ENCODE measurements at regions not wholly inside any gene's neighbourhood (a gene's known extent, or its start where the extent isn't known, plus 50 kb on each side); places are given as distances from the start of the nearest gene placed in this dataset.

DNA sequence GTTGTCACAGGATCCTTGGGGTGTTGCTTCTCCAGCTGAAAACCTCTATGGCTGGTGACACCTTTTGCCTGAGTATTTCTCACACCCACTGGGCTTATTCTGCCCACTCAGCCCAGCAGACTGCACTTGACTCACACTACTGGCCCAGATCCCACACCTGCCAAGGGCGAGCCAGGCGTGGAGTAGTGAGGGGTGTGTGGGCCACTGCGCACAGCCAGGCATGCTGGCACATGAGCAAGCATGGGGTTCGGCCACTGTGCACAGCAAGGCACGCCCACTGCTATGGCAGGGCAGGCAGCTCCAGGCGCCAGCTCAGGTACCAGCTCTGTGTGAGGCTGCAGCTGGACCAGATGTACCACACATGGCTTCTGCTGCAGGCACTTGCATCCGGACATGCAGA lies 116.5 kb upstream of the MTNR1B start:
- no peaks in the 10 kb centered on the region for H3K27me3 ChIP-seq (ENCODE audit: control insufficient read depth in 1 of 2, insufficient read depth in 2 of 2, low read length in 2 of 2)
- no peak overlapping the region for H2AFZ ChIP-seq (ENCODE audit: low read length)
- POLR2A ChIA-PET, result no interaction called here
- no peak overlapping the region for H3K9ac ChIP-seq (ENCODE audit: insufficient read depth, low read depth, low read length)
- intact Hi-C loops (cut with micrococcal nuclease; ENCODE audit: unreplicated experiment), result no loop called here
- FAIRE-seq (no peak), DNase-seq (ENCODE audit: low spot score) (no peak), ATAC-seq (no peak)
- H3K4me2 ChIP-seq (ENCODE audit: low read depth, low read length), result no peak overlapping the region
- H3K36me3 ChIP-seq (replicated peaks in 1 of 2; ENCODE audit: control insufficient read depth in 1 of 2, insufficient read depth in 2 of 2, low read length in 2 of 2), result no peaks in the 10 kb centered on the region
- no peaks in the 10 kb centered on the region for H4K20me1 ChIP-seq (ENCODE audit: insufficient read depth, low read length)
- WGBS (ENCODE audit: low lambda C conversion rate), result no CpG with 5 or more reads among the region's 7 CpGs
- no peaks in the 10 kb centered on the region for H3K79me2 ChIP-seq (ENCODE audit: insufficient read depth, low read length)
- no TSS peak for BruUV-seq (replicated peaks)
- H3K4me3 ChIP-seq (replicated peaks in 1 of 3; ENCODE audit: insufficient read depth in 1 of 3, low read depth in 2 of 3, low read length in 3 of 3), result no peak overlapping the region
- H3K27ac ChIP-seq (ENCODE audit: extremely low read length, insufficient read depth, low read length), result no peak overlapping the region
- CTCF ChIA-PET (ENCODE audit: low intra/inter-chr PET ratio, low total read pairs), result no interaction called here
- TF ChIP-seq, protein P1, sequence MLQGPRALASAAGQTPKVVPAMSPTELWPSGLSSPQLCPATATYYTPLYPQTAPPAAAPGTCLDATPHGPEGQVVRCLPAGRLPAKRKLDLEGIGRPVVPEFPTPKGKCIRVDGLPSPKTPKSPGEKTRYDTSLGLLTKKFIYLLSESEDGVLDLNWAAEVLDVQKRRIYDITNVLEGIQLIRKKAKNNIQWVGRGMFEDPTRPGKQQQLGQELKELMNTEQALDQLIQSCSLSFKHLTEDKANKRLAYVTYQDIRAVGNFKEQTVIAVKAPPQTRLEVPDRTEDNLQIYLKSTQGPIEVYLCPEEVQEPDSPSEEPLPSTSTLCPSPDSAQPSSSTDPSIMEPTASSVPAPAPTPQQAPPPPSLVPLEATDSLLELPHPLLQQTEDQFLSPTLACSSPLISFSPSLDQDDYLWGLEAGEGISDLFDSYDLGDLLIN (CRISPR knock-in tag; IDR thresholded peaks at IDR 0.05; ENCODE audit: borderline replicate concordance), result no peak
- TF ChIP-seq CCAR2 (optimal IDR thresholded peaks at IDR 0.05; ENCODE audit: low read depth, low read length) (no peak), ZNF777 (CRISPR knock-in tag; IDR thresholded peaks at IDR 0.05) (no peak), PLRG1 (conservative IDR thresholded peaks at IDR 0.05) (no peak)
- no peaks in the 10 kb centered on the region for H3K9me3 ChIP-seq (ENCODE audit: low read length)
- in situ Hi-C loops (cut with HindIII; ENCODE audit: extremely low pct_ligation_motif_present, low pct_unique_long_range_greater_than_20kb), result no loop called here
- no peaks in the 10 kb centered on the region for H3K4me1 ChIP-seq (ENCODE audit: insufficient read depth, low read length)

DNA sequence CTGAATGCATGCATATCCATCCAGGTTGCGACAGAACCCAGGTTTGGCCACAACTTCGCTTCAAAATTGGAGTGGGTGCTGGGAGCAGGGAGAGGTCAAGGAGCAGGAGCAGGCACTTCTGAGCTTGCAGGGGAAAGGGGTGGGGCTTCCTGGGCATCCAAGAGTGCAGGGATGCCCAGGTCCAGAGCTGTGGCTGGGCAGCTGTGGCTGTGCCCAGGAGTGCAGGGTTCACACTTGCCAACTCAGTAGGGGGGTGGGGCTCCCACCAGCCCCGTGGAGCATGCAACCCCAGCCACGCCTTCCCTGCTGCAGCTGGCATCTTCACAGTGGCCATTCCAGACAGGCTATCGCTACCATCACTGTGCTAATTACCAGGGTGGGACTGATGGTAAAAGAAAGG lies 115.3 kb upstream of the MTNR1B start:
- ATAC-seq (no peak), DNase-seq (ENCODE audit: low spot score) (no peak), FAIRE-seq (no peak)
- H3K4me1 ChIP-seq (ENCODE audit: insufficient read depth, low read length), result no peaks in the 10 kb centered on the region
- no peaks in the 10 kb centered on the region for H4K20me1 ChIP-seq (ENCODE audit: insufficient read depth, low read length)
- no peak overlapping the region for H3K27ac ChIP-seq (ENCODE audit: extremely low read length, insufficient read depth, low read length)
- in situ Hi-C loops (cut with HindIII; ENCODE audit: extremely low pct_ligation_motif_present, low pct_unique_long_range_greater_than_20kb), result no loop called here
- H2AFZ ChIP-seq (ENCODE audit: low read length), result no peak overlapping the region
- no peaks in the 10 kb centered on the region for H3K36me3 ChIP-seq (replicated peaks in 1 of 2; ENCODE audit: control insufficient read depth in 1 of 2, insufficient read depth in 2 of 2, low read length in 2 of 2)
- no peak overlapping the region for H3K9ac ChIP-seq (ENCODE audit: insufficient read depth, low read depth, low read length)
- no peaks in the 10 kb centered on the region for H3K9me3 ChIP-seq (ENCODE audit: low read length)
- POLR2A ChIA-PET, result no interaction called here
- CTCF ChIA-PET (ENCODE audit: low intra/inter-chr PET ratio, low total read pairs), result no interaction called here
- 31% methylated on average over 5 of the region's 5 CpGs for WGBS (ENCODE audit: low lambda C conversion rate)
- H3K4me3 ChIP-seq (replicated peaks in 1 of 3; ENCODE audit: insufficient read depth in 1 of 3, low read depth in 2 of 3, low read length in 3 of 3), result no peak overlapping the region
- H3K4me2 ChIP-seq (ENCODE audit: low read depth, low read length), result no peak overlapping the region
- no peaks in the 10 kb centered on the region for H3K79me2 ChIP-seq (ENCODE audit: insufficient read depth, low read length)
- H3K27me3 ChIP-seq (ENCODE audit: control insufficient read depth in 1 of 2, insufficient read depth in 2 of 2, low read length in 2 of 2), result no peaks in the 10 kb centered on the region
- BruUV-seq (replicated peaks), result no TSS peak
- intact Hi-C loops (cut with micrococcal nuclease; ENCODE audit: unreplicated experiment), result no loop called here
- TF ChIP-seq, protein P2, sequence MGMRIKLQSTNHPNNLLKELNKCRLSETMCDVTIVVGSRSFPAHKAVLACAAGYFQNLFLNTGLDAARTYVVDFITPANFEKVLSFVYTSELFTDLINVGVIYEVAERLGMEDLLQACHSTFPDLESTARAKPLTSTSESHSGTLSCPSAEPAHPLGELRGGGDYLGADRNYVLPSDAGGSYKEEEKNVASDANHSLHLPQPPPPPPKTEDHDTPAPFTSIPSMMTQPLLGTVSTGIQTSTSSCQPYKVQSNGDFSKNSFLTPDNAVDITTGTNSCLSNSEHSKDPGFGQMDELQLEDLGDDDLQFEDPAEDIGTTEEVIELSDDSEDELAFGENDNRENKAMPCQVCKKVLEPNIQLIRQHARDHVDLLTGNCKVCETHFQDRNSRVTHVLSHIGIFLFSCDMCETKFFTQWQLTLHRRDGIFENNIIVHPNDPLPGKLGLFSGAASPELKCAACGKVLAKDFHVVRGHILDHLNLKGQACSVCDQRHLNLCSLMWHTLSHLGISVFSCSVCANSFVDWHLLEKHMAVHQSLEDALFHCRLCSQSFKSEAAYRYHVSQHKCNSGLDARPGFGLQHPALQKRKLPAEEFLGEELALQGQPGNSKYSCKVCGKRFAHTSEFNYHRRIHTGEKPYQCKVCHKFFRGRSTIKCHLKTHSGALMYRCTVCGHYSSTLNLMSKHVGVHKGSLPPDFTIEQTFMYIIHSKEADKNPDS (CRISPR knock-in tag; IDR thresholded peaks at IDR 0.05), result no peak
- no peak for TF ChIP-seq ZFY (CRISPR knock-in tag; IDR thresholded peaks at IDR 0.05)
- TF ChIP-seq, protein P3, sequence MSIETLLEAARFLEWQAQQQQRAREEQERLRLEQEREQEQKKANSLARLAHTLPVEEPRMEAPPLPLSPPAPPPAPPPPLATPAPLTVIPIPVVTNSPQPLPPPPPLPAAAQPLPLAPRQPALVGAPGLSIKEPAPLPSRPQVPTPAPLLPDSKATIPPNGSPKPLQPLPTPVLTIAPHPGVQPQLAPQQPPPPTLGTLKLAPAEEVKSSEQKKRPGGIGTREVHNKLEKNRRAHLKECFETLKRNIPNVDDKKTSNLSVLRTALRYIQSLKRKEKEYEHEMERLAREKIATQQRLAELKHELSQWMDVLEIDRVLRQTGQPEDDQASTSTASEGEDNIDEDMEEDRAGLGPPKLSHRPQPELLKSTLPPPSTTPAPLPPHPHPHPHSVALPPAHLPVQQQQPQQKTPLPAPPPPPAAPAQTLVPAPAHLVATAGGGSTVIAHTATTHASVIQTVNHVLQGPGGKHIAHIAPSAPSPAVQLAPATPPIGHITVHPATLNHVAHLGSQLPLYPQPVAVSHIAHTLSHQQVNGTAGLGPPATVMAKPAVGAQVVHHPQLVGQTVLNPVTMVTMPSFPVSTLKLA (IDR thresholded peaks at IDR 0.05), result no peak
- no peak for TF ChIP-seq AKAP8 (CRISPR knock-in tag; IDR thresholded peaks at IDR 0.05)
- no peak for TF ChIP-seq ZNF75D (CRISPR knock-in tag; IDR thresholded peaks at IDR 0.05; ENCODE audit: borderline replicate concordance)
- TF ChIP-seq, protein P4, sequence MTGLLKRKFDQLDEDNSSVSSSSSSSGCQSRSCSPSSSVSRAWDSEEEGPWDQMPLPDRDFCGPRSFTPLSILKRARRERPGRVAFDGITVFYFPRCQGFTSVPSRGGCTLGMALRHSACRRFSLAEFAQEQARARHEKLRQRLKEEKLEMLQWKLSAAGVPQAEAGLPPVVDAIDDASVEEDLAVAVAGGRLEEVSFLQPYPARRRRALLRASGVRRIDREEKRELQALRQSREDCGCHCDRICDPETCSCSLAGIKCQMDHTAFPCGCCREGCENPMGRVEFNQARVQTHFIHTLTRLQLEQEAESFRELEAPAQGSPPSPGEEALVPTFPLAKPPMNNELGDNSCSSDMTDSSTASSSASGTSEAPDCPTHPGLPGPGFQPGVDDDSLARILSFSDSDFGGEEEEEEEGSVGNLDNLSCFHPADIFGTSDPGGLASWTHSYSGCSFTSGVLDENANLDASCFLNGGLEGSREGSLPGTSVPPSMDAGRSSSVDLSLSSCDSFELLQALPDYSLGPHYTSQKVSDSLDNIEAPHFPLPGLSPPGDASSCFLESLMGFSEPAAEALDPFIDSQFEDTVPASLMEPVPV (CRISPR knock-in tag; IDR thresholded peaks at IDR 0.05), result no peak
- TF ChIP-seq SUZ12 (IDR thresholded peaks at IDR 0.05; ENCODE audit: low read depth, low read length), result no peak
- TF ChIP-seq IRF2 (CRISPR knock-in tag; IDR thresholded peaks at IDR 0.05), result no peak
- TF ChIP-seq, protein P5, sequence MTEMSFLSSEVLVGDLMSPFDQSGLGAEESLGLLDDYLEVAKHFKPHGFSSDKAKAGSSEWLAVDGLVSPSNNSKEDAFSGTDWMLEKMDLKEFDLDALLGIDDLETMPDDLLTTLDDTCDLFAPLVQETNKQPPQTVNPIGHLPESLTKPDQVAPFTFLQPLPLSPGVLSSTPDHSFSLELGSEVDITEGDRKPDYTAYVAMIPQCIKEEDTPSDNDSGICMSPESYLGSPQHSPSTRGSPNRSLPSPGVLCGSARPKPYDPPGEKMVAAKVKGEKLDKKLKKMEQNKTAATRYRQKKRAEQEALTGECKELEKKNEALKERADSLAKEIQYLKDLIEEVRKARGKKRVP (CRISPR knock-in tag; IDR thresholded peaks at IDR 0.05), result no peak
